Mesothelial cell of epicardium (in vitro differentiated cells): ENCODE measurements at regions not wholly inside any gene's neighbourhood (a gene's known extent, or its start where the extent isn't known, plus 50 kb on each side); places are given as distances from the start of the nearest gene placed in this dataset.

ENCODE experiments used
- DNase-seq, 2 experiments: peaks; one replicate each; pipeline ENCODE4 v3.0.0; 2021; ENCODE audit warnings: low spot score in 2 of 2; ENCODE audit not compliant: unreplicated experiment in 2 of 2
- H3K27ac Mint-ChIP-seq: 2 replicates; pipeline ENCODE4 v1.8.0; 2021; ENCODE audit warnings: mixed read lengths
- H3K27me3 Mint-ChIP-seq: 2 replicates; pipeline ENCODE4 v1.8.0; 2021; ENCODE audit warnings: low read depth, mixed read lengths
- H3K36me3 Mint-ChIP-seq: 2 replicates; pipeline ENCODE4 v1.8.0; 2021; ENCODE audit warnings: mixed read lengths
- H3K4me1 Mint-ChIP-seq: 2 replicates; pipeline ENCODE4 v1.8.0; 2021; ENCODE audit warnings: mixed read lengths
- H3K4me3 Mint-ChIP-seq: 2 replicates; pipeline ENCODE4 v1.8.0; 2021; ENCODE audit warnings: mild to moderate bottlenecking, moderate library complexity, mixed read lengths
- H3K9me3 Mint-ChIP-seq: 2 replicates; pipeline ENCODE4 v1.8.0; 2021; ENCODE audit warnings: mixed read lengths
- TF ChIP-seq, protein P1 (sequence below): fragments of 200-600 bp; sonication (generic); IDR thresholded peaks from one replicate; pipeline ENCODE4 v1.5.0; 2021; ENCODE audit warnings: antibody characterized with exemption; ENCODE audit not compliant: unreplicated experiment

DNA sequence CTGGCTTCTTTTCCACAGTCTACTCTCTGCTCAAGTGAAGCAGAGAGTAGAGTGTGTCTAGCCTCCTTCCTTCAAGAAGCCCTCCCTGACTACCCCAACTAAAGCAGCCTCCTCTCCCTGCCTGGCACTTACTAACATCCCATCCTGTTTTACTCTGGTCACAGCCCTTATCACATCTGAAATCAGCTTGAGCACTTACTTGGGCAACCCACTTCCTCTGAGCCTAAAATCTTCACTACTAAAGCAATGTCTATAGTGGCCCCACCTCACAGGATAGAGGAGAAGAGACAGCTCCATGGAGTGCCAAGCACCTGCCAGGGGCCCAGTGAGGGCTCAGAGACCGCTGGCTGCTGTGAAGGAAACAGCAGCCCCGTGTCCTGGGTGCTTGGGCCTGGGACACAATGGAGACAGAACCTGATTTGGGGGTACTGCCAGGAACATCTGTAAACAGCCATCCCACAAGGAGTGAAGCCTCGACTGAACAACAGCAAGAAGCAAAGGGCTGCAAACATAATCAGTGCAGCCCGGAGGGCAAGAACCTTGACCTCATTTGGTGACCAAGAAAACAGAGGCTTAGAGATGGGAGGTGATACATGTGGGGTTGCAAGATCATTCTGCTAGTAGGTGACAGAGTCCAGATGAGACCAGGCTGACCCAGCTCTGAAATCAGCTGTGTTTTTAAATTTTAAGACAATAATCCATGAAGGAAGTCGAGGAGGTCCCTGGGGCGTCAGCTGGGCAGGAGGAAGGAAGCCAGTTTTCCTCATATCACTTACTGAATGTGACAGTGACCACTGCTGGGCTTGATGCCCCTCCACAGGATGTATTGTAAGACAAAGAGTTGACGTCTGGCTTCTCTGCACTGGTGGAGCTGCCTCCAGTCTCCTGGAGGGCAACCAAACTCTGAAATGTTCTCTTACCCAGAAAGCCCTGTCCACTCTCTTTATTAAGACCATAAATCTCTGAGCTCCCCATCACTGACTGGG is 710.6 kb downstream of the MATN1 start:
- no peak overlapping the region for H3K27ac Mint-ChIP-seq
- DNase-seq: no peak
- no peaks in the 10 kb centered on the region for H3K4me1 Mint-ChIP-seq
- TF ChIP-seq, protein P1, sequence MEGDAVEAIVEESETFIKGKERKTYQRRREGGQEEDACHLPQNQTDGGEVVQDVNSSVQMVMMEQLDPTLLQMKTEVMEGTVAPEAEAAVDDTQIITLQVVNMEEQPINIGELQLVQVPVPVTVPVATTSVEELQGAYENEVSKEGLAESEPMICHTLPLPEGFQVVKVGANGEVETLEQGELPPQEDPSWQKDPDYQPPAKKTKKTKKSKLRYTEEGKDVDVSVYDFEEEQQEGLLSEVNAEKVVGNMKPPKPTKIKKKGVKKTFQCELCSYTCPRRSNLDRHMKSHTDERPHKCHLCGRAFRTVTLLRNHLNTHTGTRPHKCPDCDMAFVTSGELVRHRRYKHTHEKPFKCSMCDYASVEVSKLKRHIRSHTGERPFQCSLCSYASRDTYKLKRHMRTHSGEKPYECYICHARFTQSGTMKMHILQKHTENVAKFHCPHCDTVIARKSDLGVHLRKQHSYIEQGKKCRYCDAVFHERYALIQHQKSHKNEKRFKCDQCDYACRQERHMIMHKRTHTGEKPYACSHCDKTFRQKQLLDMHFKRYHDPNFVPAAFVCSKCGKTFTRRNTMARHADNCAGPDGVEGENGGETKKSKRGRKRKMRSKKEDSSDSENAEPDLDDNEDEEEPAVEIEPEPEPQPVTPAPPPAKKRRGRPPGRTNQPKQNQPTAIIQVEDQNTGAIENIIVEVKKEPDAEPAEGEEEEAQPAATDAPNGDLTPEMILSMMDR: no peak
- peaks cover 7% of the 10 kb centered on the region for H3K9me3 Mint-ChIP-seq
- H3K36me3 Mint-ChIP-seq: no peaks in the 10 kb centered on the region
- peaks cover 1% of the 10 kb centered on the region for H3K27me3 Mint-ChIP-seq
- no peak overlapping the region for H3K4me3 Mint-ChIP-seq

GRCh38 chr1:30011970-30012369 is 711.4 kb downstream of the MATN1 start:
- Mint-ChIP-seq H3K36me3 (no peaks in the 10 kb centered on the region), H3K4me3 (no peak overlapping the region), H3K9me3 (peaks cover 4% of the 10 kb centered on the region), H3K4me1 (no peaks in the 10 kb centered on the region), H3K27ac (no peak overlapping the region), H3K27me3 (peaks cover 4% of the 10 kb centered on the region)
- DNase-seq: no peak
- TF ChIP-seq, protein P1: no peak

- Mint-ChIP-seq H3K36me3 (no peaks in the 10 kb centered on the region), H3K27ac (no peak overlapping the region), H3K4me3 (no peak overlapping the region), H3K27me3 (peaks cover 7% of the 10 kb centered on the region), H3K4me1 (no peaks in the 10 kb centered on the region), H3K9me3 (no peaks in the 10 kb centered on the region)
- no peak for DNase-seq
- TF ChIP-seq, protein P1: no peak
Measured at GRCh38 chr1:30010506-30011106, 712.8 kb downstream of the MATN1 start.

DNA sequence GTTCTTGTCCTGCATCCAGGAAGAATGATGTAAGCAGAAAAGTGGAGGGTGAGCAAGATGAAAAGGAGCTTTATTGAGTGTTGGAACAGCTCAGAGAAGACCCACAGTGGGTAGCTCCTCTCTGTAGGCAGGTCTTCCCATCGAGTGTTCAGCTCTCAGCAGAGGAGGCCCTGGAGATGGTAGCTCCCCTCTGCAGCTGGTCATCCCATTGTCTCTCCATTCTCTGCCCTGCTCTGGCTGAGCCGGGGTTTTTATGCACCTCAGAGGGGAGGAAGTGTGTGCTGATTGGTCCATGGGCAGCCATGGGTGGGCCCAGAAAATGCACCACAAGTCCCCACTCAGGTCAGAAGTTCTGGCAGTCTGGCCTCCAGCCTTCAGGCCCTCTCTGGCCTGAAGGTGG is 713.7 kb downstream of the MATN1 start:
- no peak overlapping the region for H3K27ac Mint-ChIP-seq
- H3K4me1 Mint-ChIP-seq: no peaks in the 10 kb centered on the region
- H3K27me3 Mint-ChIP-seq: peaks cover 7% of the 10 kb centered on the region
- no peaks in the 10 kb centered on the region for H3K36me3 Mint-ChIP-seq
- TF ChIP-seq, protein P1: no peak
- DNase-seq: no peak
- no peaks in the 10 kb centered on the region for H3K9me3 Mint-ChIP-seq
- H3K4me3 Mint-ChIP-seq: no peak overlapping the region

DNA sequence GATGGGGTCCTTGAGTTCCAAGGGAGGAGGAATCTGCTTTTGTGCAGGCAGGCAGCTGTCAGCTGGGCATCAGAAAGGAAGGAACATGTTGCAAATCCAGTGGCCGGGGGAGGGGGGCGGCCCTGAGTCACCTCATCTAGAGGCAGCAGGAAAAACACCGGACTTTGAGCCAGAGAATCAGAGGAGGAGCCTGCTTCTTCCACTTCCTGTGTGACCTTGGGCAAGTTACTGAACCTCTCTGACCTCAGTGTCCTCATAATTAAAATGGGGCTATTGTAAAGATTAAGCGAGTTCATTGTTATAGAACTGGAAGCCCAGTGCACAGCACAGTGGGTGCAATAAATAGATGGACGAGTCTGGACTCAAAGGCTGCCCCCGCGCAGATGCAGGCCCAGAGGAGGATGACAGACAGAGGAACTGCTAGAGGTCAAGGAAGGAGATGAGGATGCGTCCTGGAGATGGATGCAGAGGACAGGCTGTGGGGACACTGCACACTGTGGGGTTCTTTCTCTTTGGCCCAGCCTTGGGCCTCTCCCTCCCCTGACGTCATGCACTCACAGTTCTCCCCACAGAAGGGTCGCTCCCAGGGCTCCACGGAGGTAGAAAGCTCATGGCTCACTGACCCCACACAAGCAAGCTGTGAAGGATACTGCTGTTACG is 714.3 kb downstream of the MATN1 start:
- Mint-ChIP-seq H3K4me1 (no peaks in the 10 kb centered on the region), H3K27me3 (peaks cover 7% of the 10 kb centered on the region), H3K36me3 (no peaks in the 10 kb centered on the region), H3K27ac (no peak overlapping the region), H3K4me3 (no peak overlapping the region), H3K9me3 (no peaks in the 10 kb centered on the region)
- DNase-seq: no peak
- TF ChIP-seq, protein P1: no peak
